ENCODE measurements at regions not wholly inside any gene's neighbourhood (a gene's known extent, or its start where the extent isn't known, plus 50 kb on each side); places are given as distances from the start of the nearest gene placed in this dataset.
"Not testable (repeated sequence)": the region's sequence is repeated elsewhere in the genome, so short reads cannot be mapped to it uniquely, and the experiment has no call there.

DNA sequence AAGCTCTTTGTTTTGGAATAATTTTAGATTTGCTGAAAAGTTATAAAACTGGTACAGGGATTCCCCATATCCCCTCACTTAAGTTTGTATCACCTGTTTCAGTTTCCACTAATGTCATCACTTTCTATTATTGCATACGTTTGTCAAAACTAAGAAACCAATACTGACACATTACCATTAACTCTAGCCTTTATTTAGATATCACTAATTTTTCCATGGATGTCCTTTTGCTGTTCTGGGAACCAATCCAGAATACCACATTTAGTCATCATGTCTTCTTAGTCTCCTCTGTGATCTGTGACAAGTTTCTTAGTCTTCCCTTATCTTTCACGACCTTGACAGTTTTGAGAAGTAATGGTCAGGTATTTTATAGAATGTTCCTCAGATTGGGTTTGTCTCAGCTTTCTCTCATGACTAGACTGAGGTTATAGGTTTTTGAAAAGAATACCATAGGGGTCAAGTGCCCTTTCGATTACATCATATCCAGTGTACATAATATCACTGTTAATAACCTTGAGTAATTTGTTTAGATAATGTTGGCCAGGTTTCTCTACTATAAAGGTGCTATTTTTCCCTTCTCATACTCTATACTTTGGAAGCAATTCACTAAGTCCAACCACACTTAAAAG, 51.9 kb upstream of the NMUR2 start:
- no peak for DNase-seq

DNA sequence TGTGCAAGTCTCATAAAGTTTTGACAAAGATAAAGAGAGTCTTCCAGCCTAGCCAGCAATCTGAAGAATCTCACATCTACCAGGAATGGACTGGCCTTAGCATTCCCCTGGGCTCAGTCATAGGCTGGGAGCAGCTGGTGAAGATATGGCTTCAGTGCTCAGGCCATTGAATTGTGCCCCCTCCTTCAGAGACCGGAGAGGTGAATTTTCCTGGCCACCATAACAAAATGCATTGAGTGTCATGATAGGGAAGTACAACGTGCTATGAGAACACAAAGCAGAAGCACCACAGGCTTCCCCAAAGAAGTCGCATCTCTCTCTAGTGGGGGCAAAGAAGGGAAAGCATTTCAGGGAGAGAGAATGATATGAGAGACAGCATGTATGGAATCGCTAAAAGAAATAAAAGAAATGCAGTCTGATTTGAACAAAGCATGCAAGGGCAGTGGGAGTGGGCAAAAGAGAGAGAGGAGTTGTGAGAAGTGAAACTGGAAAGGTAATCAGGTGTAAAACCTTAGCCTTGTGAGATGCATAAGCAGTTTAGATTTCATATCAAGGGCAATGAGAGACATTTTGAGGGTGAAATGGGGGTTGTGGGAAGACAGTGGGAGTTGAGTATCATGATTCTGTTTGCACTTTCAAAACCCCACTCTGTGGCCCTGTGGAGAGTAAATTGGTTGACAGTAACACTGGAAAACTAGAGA, 57.1 kb upstream of the NMUR2 start:
- DNase-seq = no peak

DNA sequence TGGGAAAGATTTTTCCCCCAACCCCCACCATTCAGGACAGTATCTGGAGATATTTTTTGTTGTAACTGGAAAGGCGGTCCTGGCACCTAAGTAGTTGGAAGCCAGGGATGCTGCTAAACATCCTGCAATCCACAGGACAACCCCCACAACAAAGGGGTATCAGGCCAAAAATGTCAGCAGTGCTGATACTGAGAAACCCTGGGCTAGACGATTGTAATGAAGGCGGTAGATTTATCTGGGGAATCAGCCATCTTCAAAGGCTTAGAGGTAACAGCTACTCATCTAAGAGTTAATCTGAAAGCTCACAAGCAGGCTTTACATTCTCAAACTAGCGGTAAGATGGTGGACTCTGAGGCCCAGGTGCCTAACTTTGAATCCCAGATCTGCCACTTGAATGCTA, 59.0 kb upstream of the NMUR2 start:
- DNase-seq = no peak

DNA sequence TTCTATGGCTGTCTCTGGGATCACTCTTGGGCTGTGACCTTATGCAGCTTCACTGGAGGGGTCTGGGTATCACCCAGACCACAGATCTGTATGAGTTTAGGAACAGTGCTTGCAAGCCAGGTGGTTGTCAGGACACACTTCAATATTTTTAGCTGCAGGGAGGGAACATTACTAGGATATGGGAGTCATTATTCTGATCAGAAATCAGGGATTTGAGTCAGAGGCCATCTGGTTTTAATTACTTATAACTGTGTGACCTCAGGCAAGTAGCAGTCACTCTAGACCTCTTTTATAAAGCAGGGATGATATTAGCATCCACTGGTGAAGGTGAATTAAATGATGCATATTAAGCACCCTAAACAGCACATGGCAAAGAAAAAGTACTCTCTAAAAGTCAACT, 60.1 kb upstream of the NMUR2 start:
- no peak for DNase-seq

DNA sequence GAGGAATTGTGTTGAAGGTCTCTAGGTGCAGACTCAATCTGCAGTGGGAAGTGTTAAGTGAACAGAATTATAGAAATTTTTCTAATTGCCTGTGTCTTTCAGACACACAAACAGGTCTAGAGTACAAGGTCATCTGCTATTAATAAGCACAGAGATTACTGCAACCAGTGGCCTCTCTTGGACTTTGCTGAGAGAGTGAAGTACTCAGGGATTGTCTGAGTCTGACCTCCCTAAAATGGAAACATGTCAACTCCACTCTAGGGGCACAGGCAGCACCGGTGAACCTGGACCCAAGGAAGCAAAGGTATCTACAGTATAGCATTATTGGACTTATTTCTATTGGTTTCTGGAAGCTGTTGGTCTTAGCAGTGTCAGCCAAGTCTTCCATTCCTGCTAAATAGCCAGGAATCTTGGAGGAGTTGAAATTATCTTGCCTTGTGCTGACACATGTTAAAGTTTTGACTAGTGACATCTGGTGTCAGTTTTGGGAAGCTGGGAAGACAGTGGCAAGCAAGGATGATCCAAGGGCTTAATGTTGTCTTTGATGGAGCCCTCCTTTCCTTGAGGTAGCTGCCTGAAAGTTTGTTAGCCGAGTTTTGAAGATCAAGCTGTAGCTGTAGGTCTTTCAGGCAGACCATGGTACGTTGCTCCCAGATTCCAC, 61.1 kb upstream of the NMUR2 start:
- no peak for DNase-seq

DNA sequence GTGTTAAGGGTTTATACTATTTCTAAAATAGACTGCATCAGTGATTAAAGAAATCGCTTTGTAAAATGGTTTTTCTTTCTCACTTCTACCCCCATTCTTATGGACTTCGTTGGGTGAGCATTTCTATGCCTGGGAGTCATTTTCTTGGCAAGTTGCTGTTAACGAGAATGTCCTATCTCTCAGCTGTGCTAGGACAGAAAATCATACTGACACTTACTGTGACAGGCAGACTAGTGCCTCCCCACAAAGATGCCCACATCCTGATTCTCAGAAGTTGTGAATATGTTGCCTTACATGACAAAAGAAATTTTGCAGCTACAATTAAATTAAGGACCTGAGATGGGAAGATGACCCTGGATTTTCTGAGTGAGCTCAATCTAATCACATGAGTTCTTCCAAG, 65.1 kb upstream of the NMUR2 start:
- DNase-seq = no peak

DNA sequence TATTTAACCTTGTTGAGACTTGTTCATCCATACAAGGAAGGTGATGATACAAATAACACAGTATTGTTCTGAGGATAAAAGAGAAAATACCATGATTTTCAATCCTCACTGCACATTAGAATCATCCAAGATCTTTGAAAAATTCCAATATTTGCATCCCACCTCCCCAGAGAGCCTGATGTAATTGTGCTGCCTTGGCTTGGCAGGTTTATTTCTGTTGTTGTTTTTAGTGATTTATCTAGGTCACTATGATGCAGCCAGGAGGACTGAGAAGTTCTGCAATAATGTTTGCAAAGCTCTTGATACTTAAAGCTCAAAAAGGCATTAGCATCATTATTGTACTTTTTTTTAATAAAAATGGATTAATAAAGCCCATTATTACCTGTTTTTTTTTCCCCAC, 67.0 kb upstream of the NMUR2 start:
- no peak for DNase-seq

DNA sequence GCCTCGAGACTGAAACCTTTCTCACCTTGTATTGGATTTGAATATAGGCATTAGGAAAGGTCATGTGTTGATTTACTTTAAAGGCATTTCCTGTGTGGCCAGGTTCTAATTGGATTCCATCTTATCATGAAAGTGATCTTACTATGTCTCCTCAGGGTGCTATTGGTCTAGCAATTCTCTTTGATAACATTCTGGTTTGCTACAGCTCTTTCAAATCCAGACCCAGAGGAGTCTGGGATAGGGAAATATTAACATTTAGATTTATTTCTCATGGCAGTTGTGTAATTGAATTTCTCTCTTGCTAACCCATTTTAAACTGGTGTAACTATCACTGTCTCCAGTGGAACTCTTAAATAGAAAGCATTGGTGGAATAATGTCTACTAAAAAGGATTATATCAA, 69.9 kb upstream of the NMUR2 start:
- DNase-seq = no peak

DNA sequence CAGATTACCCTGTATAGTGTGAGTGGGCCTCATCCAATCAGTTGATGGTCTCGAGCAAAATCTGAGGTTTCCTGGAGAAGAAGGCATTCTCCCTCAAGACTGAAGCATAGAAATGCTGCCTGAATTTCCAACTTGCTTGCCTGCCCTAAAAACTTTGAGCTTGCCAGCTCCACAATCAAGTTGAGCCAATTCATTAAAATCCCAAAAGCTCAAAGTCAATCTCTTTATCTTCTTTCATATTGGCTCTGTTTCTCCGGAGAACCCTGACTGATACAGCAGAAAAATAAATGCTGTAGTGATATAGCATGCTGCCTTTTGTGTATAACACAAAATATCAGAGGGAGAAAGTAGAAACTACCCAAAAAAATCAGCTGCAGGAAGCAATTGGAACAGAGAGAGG, 72.5 kb upstream of the NMUR2 start:
- no peak for DNase-seq

DNA sequence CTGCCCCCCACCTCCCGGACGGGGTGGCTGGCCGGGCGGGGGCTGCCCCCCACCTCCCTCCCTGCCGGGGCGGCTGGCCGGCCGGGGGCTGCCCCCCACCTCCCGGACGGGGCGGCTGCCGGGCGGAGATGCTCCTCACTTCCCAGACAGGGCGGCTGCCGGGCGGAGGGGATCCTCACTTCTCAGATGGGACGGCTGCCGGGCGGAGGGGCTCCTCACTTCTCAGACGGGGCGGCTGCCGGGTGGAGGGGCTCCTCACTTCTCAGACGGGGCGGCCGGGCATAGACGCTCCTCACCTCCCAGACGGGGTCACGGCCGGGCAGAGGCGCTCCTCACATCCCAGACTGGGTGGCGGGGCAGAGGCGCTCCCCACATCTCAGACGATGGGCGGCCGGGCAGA, 74.8 kb upstream of the NMUR2 start:
- not testable (repeated sequence) for DNase-seq

DNA sequence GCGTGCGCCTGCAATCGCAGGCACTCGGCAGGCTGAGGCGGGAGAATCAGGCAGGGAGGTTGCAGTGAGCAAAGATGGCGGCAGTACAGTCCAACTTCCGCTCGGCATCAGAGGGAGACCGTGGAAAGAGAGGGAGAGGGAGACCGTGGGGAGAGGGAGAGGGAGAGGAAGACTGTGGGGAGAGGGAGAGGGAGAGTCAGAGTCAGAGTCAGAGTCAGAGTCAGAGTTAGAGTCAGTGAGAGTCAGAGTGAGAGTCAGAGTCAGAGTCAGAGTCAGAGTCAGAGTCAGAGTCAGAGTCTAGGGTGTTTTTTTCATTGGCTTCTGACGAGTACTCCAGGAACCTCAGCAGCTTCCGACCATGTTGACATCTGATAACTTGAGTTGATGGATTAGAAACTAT, 75.6 kb upstream of the NMUR2 start:
- DNase-seq = not testable (repeated sequence)

DNA sequence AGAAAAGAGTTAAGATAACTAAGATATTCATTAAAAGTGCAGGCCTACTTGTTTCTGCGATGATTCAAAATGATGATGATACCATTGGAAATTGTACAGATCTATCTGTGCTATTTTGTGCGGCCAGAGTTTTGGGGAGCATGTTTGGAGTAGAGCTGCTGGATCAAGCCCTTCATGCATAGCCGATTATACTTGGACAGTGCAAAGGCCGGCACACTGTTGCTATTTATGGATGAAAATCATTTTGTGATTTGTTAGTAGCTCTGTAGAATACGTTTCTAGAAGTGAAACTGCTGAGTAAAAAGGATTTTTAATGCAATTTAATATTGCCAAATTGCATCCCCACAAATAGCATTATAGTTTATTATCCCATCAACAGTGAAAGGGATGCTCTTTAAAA, 82.1 kb upstream of the NMUR2 start:
- DNase-seq = no peak

DNA sequence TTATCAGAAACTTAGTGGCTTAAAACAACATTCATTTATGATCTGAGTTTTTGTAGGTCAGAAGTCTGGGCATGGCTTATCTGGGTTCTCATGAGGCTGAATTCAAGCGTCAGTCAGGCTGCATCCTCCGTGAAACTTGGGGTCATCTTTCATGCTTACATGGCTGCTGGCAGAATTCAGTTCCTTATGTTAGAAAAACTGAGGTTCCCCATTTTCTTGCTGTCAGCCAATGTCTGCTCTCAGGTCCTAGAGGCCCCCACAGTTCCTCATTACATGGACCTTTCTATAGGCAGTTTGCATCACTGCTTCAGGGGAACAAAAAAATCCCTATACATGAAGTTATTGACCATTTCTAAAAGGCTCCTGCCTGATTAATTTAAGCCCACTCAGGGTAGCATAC, 83.8 kb upstream of the NMUR2 start:
- DNase-seq = no peak

DNA sequence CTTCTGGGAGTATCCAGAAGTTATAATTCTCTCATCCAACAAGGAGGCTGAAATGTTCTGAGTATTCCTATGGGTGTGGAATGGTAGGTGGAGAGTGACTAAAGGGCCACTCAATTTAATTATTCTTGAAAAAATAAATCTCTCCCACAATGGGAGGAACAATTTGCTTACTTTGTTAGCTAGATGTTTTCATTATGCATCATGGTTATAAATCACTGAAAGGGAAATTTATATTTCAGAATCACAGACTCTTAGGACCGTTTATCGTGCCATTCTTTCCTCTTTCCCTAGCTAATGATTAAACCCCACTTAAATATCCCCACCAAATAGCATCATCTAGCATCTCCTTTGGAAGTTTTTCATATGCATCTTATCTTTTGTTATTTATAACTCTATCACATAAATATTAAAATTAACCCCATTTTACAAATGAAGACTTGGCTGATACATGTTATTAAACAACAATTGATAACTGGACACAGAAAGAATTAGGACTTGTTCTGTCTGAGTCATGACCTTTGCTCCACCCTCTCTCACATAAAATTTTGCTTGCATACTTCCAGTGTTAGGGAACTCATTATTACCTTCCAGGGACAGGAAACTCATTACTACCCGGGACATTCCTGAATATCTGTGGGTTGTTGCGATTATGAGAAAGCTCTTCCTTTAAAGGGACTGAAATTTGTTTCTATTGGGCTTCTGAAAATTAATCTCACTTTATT, 94.9 kb upstream of the NMUR2 start:
- no peak for DNase-seq

DNA sequence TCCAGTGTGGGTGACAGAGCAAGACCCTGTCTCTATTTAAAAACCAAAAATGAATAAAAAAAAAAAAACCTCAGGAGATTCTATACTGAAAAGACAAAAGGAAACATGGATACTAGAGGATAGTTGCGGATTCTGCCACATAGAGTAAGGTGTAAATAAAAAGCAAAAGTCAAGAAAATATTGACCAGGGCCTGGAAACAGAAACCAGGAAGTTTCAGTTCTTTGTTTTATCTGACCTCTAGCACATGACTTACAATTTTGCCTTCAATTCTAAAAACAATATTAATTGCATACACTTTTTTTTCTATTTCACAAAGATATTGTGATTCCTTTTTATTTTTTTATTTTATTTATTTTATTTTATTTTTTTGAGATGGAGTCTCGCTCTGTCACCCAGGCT, 96.2 kb upstream of the NMUR2 start:
- DNase-seq = no peak

DNA sequence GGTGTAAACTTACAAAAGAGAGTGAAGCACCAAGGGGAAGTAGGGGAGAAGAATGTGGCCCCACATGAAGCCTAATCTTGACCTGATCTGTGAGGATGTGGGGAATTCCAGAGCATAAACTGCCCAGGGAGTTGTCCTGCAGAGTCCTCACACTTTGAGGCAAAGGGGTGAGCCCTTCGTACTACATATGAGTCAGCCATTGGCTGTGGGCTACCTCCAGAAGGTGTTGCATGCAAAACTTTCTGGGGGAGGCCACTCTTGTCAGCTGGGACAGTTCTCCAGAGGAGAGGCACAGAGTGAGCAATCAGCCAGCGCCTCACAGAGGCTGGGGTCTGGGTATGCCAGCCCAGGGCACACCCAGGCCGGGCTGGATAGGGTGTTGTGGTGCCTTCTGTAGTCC, 98.1 kb upstream of the NMUR2 start:
- DNase-seq = no peak

DNA sequence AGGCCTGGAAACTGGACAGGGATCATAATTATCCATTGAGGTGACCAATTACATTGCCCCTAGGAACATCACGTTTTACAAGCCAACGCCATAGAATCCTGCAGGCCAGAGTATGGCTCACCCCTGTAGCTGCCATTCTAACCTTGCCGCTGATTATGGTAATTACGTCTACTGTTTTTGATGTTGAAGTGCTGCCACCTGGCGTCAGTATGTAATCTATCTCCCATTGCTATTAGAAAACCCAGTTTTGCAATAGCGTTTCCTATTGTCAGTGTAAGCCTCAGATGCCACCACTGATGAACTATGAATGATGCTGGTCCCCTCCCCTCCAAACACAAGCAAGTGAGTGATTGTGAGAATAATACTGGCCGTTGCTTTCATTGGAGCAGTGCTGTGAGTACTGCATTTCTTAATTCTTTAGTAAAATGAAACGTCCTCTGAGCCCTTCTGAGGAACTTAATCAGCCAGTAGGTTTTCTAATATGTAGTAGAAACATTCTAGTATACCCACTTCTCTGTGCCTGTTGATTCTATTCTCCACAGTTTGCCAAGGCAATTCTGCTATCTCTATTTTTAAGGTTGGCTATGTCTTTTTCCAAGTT, 100.5 kb upstream of the NMUR2 start:
- peak; percentile 58 for DNase-seq

DNA sequence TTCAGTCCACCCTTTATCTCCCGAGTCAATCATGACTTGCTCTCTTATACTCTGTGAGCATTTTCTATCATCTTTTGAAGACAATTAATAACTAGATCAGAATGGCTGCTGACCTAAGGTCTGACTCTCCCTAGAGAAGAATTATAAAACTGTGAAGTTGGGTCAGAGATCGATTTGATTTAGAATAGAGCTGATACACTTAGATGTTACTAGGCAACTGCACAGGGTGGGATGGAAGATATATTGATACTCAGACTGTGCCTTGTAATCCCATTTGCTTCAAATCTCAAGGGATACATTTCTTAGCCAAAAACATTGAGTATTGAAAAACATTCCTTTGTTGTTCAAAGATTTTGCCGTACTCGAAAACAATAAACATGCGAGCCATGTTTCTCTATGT, 106.0 kb upstream of the NMUR2 start:
- no peak for DNase-seq

DNA sequence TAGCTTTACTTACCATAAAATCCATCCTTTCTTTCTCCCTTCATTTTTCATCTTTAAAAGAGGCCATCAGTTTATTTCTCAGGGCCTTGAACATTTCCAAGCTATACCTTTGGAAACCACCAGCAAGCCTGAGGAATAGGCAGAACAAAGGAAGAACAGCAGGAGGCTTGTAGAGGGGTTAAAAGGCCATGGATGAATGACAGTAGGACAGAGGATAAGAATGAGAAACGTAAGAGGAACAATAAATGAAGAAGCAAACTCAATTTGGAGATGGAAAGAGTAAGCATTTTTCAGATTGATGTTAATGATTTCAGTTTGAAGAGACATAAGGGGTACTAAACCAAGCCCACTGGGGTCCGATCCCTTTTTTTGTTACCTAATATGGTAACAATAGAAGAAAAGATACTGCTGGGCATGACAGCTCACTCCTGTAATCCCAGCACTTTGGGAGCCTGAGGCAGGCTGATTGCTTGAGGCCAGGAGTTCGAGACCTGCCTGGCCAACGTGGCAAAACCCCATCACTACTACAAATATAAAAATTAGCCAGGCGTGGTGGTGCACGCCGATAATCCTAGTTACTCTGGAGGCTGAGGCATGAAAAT, 106.6 kb upstream of the NMUR2 start:
- DNase-seq = no peak

DNA sequence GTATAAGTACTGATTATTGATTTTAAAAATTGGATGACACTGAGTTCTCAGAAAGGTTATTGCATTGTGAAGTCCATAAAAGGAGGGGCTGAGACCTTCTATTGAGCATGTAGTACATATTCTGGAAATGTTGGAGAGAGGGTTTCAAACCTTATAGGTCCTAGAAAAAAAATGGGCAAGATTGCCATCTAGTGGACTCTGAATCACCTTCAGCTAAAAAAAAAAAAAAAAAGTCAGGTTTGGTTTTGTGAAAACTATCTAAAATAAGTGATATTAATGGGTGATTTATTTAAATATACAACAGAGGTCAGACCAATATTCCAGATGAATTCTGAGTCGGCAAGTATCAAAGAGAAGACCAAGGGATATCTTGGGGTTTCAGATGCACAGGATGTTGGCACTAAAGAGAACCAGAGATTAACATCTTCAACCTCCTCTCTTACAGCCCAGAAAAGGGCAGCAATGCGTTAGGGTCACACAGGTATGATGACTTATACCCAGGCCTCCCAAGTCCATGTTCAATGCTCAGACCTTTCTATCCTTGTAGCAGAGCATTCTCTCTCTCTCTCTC, 109.8 kb upstream of the NMUR2 start:
- DNase-seq = peak; percentile 34

DNA sequence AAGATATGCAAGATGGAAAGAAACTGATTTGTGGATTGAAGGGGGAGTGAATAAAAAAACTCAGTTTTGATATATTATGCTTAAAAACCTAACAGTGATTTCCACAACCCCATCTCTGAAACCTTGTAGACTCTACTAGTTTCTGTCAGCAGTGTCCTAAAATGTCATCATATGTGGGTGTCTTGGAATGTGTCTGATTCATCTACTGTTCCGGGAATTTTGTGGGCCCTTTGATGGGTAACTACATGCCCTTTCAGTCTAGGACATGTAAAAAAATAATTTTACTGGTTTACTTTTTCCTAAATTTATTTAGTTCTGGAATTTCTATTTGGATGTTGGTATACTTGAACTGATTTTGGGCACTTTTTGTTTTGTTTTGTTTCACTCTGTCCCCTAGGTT, 118.9 kb upstream of the NMUR2 start:
- no peak for DNase-seq

DNA sequence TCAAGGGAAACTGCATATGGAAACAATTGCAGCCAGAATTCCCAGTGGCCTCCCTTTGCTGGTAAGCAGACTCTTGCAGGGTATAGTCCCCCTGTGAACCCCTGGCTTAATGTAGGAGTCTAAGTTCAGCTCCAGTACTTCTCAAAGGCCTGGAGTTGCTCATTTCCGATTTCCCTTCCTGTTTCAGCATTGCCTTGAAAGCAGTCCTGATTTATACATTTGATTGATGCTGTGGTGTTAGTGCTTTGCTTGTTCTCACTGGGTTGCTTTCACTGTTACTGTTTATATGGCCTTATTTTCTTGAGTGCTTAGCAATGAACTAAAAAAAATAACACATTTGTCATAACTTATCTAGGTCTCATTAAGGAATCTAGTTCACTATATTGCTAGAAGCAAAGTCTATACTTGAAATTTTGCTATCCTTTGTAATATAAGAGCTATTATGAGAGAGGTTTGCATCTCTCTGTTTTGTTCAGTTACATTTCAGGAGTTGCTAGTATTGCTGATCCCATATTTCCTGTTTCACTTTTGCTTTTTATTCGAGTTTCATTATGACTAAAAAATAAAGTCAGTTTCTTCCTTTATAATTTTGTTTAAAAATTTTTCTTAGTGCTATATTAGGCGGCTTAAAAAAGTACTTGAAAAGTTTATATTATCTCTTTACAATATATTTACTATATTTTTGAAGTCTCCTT, 122.4 kb upstream of the NMUR2 start:
- DNase-seq = no peak

Measured in NCI-H2029 (cell line).